Sigmoid colon (tissue), 6 donors: ENCODE measurements at regions not wholly inside any gene's neighbourhood (a gene's known extent, or its start where the extent isn't known, plus 50 kb on each side); places are given as distances from the start of the nearest gene placed in this dataset.

Experiments
- DNase-seq: peaks from one replicate; pipeline ENCODE4 v3.0.0-alpha.2; 2019
- H3K27ac ChIP-seq, 4 donors: fragments of 200-600 bp; sonication (generic); one replicate each; pipeline ENCODE4 v1.5.1; 2016 to 2019; ENCODE audit warnings: mild to moderate bottlenecking in 1 of 4
- H3K27me3 ChIP-seq, 3 donors: fragments of 200-600 bp; sonication (generic); one replicate each; pipeline ENCODE4 v1.5.1; 2019; ENCODE audit warnings: mild to moderate bottlenecking in 1 of 3
- H3K36me3 ChIP-seq, 4 donors: fragments of 200-600 bp; sonication (generic); one replicate each; pipeline ENCODE4 v1.5.1; 2016 to 2019
- H3K4me1 ChIP-seq, 4 donors: fragments of 200-600 bp; sonication (generic); one replicate each; pipeline ENCODE4 v1.5.1; 2017 to 2019
- H3K4me3 ChIP-seq, 4 donors: fragments of 200-600 bp; sonication (generic); one replicate each; pipeline ENCODE4 v1.5.1; 2017 to 2019; ENCODE audit warnings: mild to moderate bottlenecking in 2 of 4, moderate library complexity in 1 of 4
- H3K9me3 ChIP-seq, 4 donors: fragments of 200-600 bp in 3 of 4; sonication (generic) in 3 of 4; one replicate each; pipeline versions ENCODE4 v1.5.1 to v1.6.1; 2013 to 2019
- CTCF ChIP-seq, 4 experiments: fragments of 450-650 bp in 3 of 4; fragments of 200-600 bp in 1 of 4; IDR thresholded peaks; one replicate each; pipeline ENCODE4 v1.5.1; 2016 to 2019; ENCODE audit warnings: antibody characterized with exemption in 4 of 4, mild to moderate bottlenecking in 3 of 4, moderate library complexity in 2 of 4
- EP300 ChIP-seq, 4 donors: sonication (generic); formaldehyde crosslinking; IDR thresholded peaks; one replicate each; pipeline ENCODE4 v1.6.1; 2017; ENCODE audit warnings: antibody characterized with exemption in 4 of 4
- POLR2A ChIP-seq, 2 donors: fragments of 450-650 bp; IDR thresholded peaks; one replicate each; pipeline ENCODE4 v1.6.1; 2016; ENCODE audit warnings: antibody characterized with exemption in 2 of 2, mild to moderate bottlenecking in 2 of 2, moderate library complexity in 2 of 2
- POLR2AphosphoS5 ChIP-seq, 4 donors: sonication (generic); formaldehyde crosslinking; IDR thresholded peaks; one replicate each; pipeline ENCODE4 v1.6.1; 2017; ENCODE audit warnings: antibody characterized with exemption in 4 of 4
- WGBS, 2 donors: extraction: QIAGEN DNeasy Blood & Tissue Kit; methylation state at CpG; one replicate each; pipeline ENCODE4 v1.1.7; 2013; 5-methylcytosine and 5-hydroxymethylcytosine counted together
- intact Hi-C: fragments of 100-400 bp; cut with DNase I; formaldehyde crosslinking; loops from one replicate; pipeline ENCODE4 v1.15.1; 2023
- donor health status: healthy with polysubstance abuse.
- donor health status: healthy.

DNA sequence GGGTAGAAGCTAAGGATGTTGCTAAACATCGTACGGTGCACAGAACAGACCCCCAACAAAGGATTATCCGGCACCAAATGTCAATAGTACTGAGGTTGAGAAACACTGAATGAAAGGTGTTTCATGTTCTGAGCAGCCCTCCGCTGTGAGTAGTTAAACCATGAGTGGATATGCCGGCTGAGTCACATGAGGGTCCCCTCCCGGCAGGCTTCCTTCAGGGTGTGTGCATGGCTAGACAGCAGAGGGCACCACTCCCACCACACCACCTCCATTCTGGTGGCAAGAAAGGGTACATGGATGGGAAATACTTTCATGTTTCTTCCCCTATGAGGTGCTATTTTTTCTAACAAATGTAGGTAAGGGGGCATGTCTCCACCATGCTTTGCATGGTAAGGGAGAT is 128.3 kb upstream of the SEMA6D start:
- H3K4me3 ChIP-seq: no peak overlapping the region
- H3K36me3 ChIP-seq: no peaks in the 10 kb centered on the region
- WGBS, 2 donors: 95 to 97% methylated on average over 6 of the region's 6 CpGs
- no peak overlapping the region for H3K27ac ChIP-seq
- H3K27me3 ChIP-seq: no peaks in the 10 kb centered on the region
- TF ChIP-seq CTCF (IDR thresholded peaks at IDR 0.05) (no peak), POLR2A (IDR thresholded peaks at IDR 0.05) (no peak), EP300 (IDR thresholded peaks at IDR 0.05) (no peak), POLR2AphosphoS5 (IDR thresholded peaks at IDR 0.05) (no peak)
- H3K9me3 ChIP-seq: no peaks in the 10 kb centered on the region
- intact Hi-C loops: no loop called here
- no peak for DNase-seq
- no peaks in the 10 kb centered on the region for H3K4me1 ChIP-seq

GRCh38 chr15:47598996-47599395 is 118.3 kb upstream of the SEMA6D start:
- no peaks in the 10 kb centered on the region for H3K27me3 ChIP-seq
- no peak overlapping the region for H3K4me3 ChIP-seq
- peaks cover 0 to 5% (median 0%) of the 10 kb centered on the region in 4 donors for H3K9me3 ChIP-seq
- WGBS, 2 donors: 50 to 78% methylated on average over 3 of the region's 3 CpGs
- no peak for DNase-seq
- intact Hi-C loops: no loop called here
- no peak overlapping the region for H3K27ac ChIP-seq
- no peaks in the 10 kb centered on the region for H3K4me1 ChIP-seq
- no peaks in the 10 kb centered on the region for H3K36me3 ChIP-seq
- TF ChIP-seq EP300 (IDR thresholded peaks at IDR 0.05) (no peak), POLR2A (IDR thresholded peaks at IDR 0.05) (no peak), POLR2AphosphoS5 (IDR thresholded peaks at IDR 0.05) (no peak), CTCF (IDR thresholded peaks at IDR 0.05) (no peak)

GRCh38 chr15:47599806-47600205 is 117.5 kb upstream of the SEMA6D start:
- intact Hi-C loops: no loop called here
- TF ChIP-seq POLR2AphosphoS5 (IDR thresholded peaks at IDR 0.05) (no peak), EP300 (IDR thresholded peaks at IDR 0.05) (no peak), POLR2A (IDR thresholded peaks at IDR 0.05) (no peak), CTCF (IDR thresholded peaks at IDR 0.05) (no peak)
- no peak for DNase-seq
- H3K27me3 ChIP-seq: no peaks in the 10 kb centered on the region
- H3K9me3 ChIP-seq: peaks cover 0 to 5% (median 0%) of the 10 kb centered on the region in 4 donors
- no peak overlapping the region for H3K27ac ChIP-seq
- 91 to 93% methylated on average over 2 of the region's 2 CpGs for WGBS, 2 donors
- H3K4me1 ChIP-seq: no peaks in the 10 kb centered on the region
- H3K4me3 ChIP-seq: no peak overlapping the region
- no peaks in the 10 kb centered on the region for H3K36me3 ChIP-seq

DNA sequence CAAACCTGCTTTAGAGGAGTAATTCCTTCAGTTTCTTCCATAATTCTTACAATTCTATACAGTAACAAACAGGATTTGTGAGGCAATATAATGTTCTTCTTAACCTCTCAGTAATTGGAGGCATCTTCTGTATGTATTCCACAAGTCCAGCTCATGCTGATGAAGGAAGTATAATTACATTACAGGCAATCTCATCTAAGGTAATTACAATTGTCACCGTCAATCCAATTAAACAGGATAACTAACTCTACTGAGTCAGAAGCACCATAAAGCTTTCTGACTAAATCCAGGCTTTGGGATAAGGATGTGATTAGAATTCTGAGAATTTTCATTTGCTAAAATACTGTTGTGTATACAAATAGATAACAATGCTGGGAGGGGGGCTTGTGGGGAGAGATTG is 115.2 kb upstream of the SEMA6D start:
- no peak for TF ChIP-seq EP300 (IDR thresholded peaks at IDR 0.05)
- TF ChIP-seq CTCF (IDR thresholded peaks at IDR 0.05): no peak
- TF ChIP-seq POLR2A (IDR thresholded peaks at IDR 0.05): no peak
- no peak for TF ChIP-seq POLR2AphosphoS5 (IDR thresholded peaks at IDR 0.05)
- DNase-seq: no peak
- 17 to 74% methylated on average over 1 of the region's 1 CpG for WGBS, 2 donors
- Histone ChIP-seq H3K4me3 (no peak overlapping the region), H3K27me3 (no peaks in the 10 kb centered on the region), H3K4me1 (no peaks in the 10 kb centered on the region), H3K27ac (no peak overlapping the region), H3K9me3 (no peaks in the 10 kb centered on the region), H3K36me3 (no peaks in the 10 kb centered on the region)
- intact Hi-C loops: no loop called here

- Histone ChIP-seq H3K27me3 (no peaks in the 10 kb centered on the region), H3K36me3 (no peaks in the 10 kb centered on the region), H3K4me1 (peaks cover 0 to 7% (median 0%) of the 10 kb centered on the region in 4 donors), H3K27ac (no peak overlapping the region), H3K4me3 (no peak overlapping the region), H3K9me3 (no peaks in the 10 kb centered on the region)
- intact Hi-C loops: no loop called here
- no peak for DNase-seq
- 95 to 98% methylated on average over 2 of the region's 2 CpGs for WGBS, 2 donors
- TF ChIP-seq EP300 (IDR thresholded peaks at IDR 0.05) (no peak), POLR2AphosphoS5 (IDR thresholded peaks at IDR 0.05) (no peak), CTCF (IDR thresholded peaks at IDR 0.05) (no peak), POLR2A (IDR thresholded peaks at IDR 0.05) (no peak)
Measured at GRCh38 chr15:47603026-47603425, 114.3 kb upstream of the SEMA6D start.
